ENCODE measurements at regions not wholly inside any gene's neighbourhood (a gene's known extent, or its start where the extent isn't known, plus 50 kb on each side); places are given as distances from the start of the nearest gene placed in this dataset.

- ChIA-PET CTCF (interaction anchor here (0.7 to 1.3 kb wide), 3 partner anchors 19 to 724 kb away, joined by 3 read pairs; no protein-coding TSS in a partner anchor), POLR2A (no interaction called here)
- Histone ChIP-seq H3K4me2 (no peak overlapping the region), H3K9me3 (no peaks in the 10 kb centered on the region; the same call in 1 of the 2 replicates), H3K9ac (no peak overlapping the region), H3K36me3 (replicated peaks in 1 of 2; ENCODE audit: control insufficient read depth in 1 of 2, insufficient read depth in 2 of 2, low read length in 1 of 2) (no peaks in the 10 kb centered on the region), H3K27ac (ENCODE audit: low read depth in 2 of 2, low read length in 1 of 2) (no peak overlapping the region), H3K79me2 (ENCODE audit: insufficient read depth) (no peaks in the 10 kb centered on the region), H4K20me1 (ENCODE audit: insufficient read depth) (no peaks in the 10 kb centered on the region), H3K4me3 (ENCODE audit: low read depth in 2 of 2, low read length in 1 of 2) (no peak overlapping the region), H3K9me2 (no peaks in the 10 kb centered on the region), H2AFZ (ENCODE audit: low read depth) (no peak overlapping the region), H3K4me1 (ENCODE audit: control insufficient read depth in 1 of 2, insufficient read depth in 2 of 2, low read depth in 1 of 2, low read length in 1 of 2) (no peaks in the 10 kb centered on the region), H3K27me3 (ENCODE audit: insufficient read depth) (no peaks in the 10 kb centered on the region), H3F3A (replicated peaks; ENCODE audit: insufficient read depth) (no peaks in the 10 kb centered on the region)
- DNase-seq, result no peak
- 37% methylated on average over 1 of the region's 1 CpG for WGBS (ENCODE audit: low lambda C conversion rate)
- TF ChIP-seq ZBTB33 (IDR thresholded peaks at IDR 0.05; ENCODE audit: borderline replicate concordance, low read depth) (no peak), MXI1 (IDR thresholded peaks at IDR 0.05; ENCODE audit: low read depth, low read length) (no peak), REST (IDR thresholded peaks at IDR 0.05; ENCODE audit: low read depth, low read length) (no peak), IRF3 (IDR thresholded peaks at IDR 0.05; ENCODE audit: low read depth, low read length) (no peak), YY1 (IDR thresholded peaks at IDR 0.05; ENCODE audit: low read depth) (no peak), MEF2A (IDR thresholded peaks at IDR 0.05; ENCODE audit: borderline replicate concordance, low read depth) (no peak), JUND (IDR thresholded peaks at IDR 0.05) (no peak), TCF12 (IDR thresholded peaks at IDR 0.05) (no peak), EZH2phosphoT487 (IDR thresholded peaks at IDR 0.05; ENCODE audit: borderline replicate concordance, low read depth) (no peak), RCOR1 (IDR thresholded peaks at IDR 0.05; ENCODE audit: low read length) (no peak), SMC3 (IDR thresholded peaks at IDR 0.05; ENCODE audit: low read depth, low read length) (no peak), FOXM1 (IDR thresholded peaks at IDR 0.05; ENCODE audit: low read depth) (no peak), ELF1 (IDR thresholded peaks at IDR 0.05) (no peak), NFIC (IDR thresholded peaks at IDR 0.05; ENCODE audit: borderline replicate concordance) (no peak), USF1 (IDR thresholded peaks at IDR 0.05; ENCODE audit: borderline replicate concordance, low read depth) (no peak), GATA2 (CRISPR knock-in tag; IDR thresholded peaks at IDR 0.05) (no peak), RXRA (IDR thresholded peaks at IDR 0.05; ENCODE audit: borderline replicate concordance, low read depth) (no peak), TAF1 (IDR thresholded peaks at IDR 0.05; ENCODE audit: borderline replicate concordance, low read depth, low read length) (no peak), FOSL2 (IDR thresholded peaks at IDR 0.05; ENCODE audit: borderline replicate concordance, low read depth) (no peak)
- TF ChIP-seq, protein P1, sequence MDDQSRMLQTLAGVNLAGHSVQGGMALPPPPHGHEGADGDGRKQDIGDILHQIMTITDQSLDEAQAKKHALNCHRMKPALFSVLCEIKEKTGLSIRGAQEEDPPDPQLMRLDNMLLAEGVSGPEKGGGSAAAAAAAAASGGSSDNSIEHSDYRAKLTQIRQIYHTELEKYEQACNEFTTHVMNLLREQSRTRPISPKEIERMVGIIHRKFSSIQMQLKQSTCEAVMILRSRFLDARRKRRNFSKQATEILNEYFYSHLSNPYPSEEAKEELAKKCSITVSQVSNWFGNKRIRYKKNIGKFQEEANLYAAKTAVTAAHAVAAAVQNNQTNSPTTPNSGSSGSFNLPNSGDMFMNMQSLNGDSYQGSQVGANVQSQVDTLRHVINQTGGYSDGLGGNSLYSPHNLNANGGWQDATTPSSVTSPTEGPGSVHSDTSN (IDR thresholded peaks at IDR 0.05), result no peak
Measured at GRCh38 chr4:117428536-117428935, 343.2 kb upstream of the TRAM1L1 start.

Measured in SK-N-SH (cell line).